LNCaP clone FGC (cell line): ENCODE measurements at regions not wholly inside any gene's neighbourhood (a gene's known extent, or its start where the extent isn't known, plus 50 kb on each side); places are given as distances from the start of the nearest gene placed in this dataset.

Source experiments
- DNase-seq: peaks from one replicate; pipeline ENCODE4 v3.0.0-alpha.2; 2011; ENCODE audit warnings: low read depth
- H3K4me3 ChIP-seq: 2 replicates; pipeline ENCODE4 v1.5.1; 2011; ENCODE audit warnings: mild to moderate bottlenecking, low read depth, low read length, control low read depth
- CTCF ChIP-seq: IDR thresholded peaks from 2 replicates; pipeline ENCODE4 v1.5.1; 2012; ENCODE audit warnings: mild to moderate bottlenecking; ENCODE audit not compliant: control insufficient read depth, insufficient read depth; ENCODE audit errors: extremely low read depth

GRCh38 chr9:103669296-103669695, 424.8 kb upstream of the SMC2 start:
- no peak for DNase-seq
- TF ChIP-seq CTCF, result no peak
- no peak overlapping the region for H3K4me3 ChIP-seq

GRCh38 chr9:103674271-103674670, 419.8 kb upstream of the SMC2 start:
- no peak for DNase-seq
- H3K4me3 ChIP-seq, result no peak overlapping the region
- TF ChIP-seq CTCF, result no peak

- no peak for DNase-seq
- TF ChIP-seq CTCF, result no peak
- H3K4me3 ChIP-seq, result no peak overlapping the region
Observed at GRCh38 chr9:103680581-103680980, 413.5 kb upstream of the SMC2 start.

GRCh38 chr9:103681435-103681834, 412.7 kb upstream of the SMC2 start:
- DNase-seq, result no peak
- TF ChIP-seq CTCF, result no peak
- H3K4me3 ChIP-seq, result no peak overlapping the region

DNA sequence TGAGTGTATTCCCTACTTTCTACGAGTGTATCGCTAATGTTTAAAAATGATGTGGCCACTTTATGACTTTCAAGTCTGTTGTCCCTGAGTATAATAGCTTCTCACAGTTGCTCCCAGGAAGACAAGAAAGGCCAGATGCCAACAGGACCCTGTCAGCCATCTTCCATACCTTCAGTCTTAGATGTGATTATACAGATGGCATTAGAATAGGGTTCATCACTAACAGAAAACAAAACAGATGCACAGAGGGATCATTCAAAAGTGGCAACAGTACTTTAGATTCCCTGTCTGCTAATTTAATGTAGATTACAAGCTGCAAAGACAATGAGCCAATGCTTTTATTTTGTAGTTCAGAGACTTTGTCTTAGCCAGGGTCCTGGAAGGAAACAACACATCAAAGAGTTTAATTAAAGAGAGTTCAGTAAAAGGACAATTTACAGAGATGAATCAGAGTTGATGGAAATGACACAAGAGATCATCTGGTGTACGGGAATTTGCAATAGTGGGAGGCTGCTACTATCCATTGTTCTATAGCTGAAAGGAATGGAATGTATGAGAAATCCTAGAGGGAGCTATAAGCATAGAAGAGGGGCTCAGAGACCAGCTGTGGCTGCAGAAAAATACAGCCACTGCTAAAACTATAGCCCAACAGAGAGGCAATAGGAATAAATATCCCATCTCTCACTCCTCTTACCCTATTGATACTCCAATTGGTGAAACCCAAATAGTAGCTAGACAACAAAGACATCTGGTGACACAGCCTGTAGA, 393.7 kb upstream of the SMC2 start:
- TF ChIP-seq CTCF, result no peak
- no peak overlapping the region for H3K4me3 ChIP-seq
- DNase-seq, result no peak

DNA sequence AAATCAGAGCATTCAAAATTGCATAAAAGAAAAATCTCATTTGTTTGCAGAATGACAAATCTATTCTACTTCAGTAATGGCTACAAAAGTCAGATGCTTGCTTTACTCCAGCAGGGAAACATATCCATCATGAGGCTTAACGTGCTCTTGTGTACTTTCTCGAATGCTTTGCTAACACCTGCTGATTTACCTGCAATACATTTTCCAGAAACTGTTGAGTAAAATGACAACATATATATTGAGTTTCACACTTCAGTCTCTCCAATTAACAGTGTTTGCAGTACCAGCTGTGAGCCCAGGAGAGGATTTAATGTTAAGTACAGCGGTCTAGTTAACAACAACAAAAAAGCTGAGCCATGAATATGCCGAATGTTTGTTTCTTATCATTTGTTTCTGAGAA, 391.5 kb upstream of the SMC2 start:
- no peak overlapping the region for H3K4me3 ChIP-seq
- TF ChIP-seq CTCF, result no peak
- no peak for DNase-seq

DNA sequence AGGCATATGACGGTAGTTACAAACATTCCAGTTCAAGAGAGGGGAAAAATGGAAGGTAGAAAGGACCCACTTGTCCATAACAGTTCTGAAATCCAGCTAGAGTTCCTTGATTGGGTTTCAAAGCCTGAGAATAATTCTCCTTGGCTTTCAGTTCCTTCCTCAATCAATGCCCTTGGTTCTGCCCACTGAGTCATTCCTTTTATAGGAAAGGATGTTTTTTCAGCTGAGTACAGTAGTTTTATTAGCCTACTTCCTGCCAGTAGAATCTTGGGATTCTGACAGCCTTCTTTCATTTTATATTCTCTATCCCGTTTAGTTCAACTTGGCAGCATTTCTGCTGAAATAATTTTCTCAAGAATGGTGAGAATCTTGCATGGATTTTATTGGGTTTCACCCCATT, 386.9 kb upstream of the SMC2 start:
- no peak overlapping the region for H3K4me3 ChIP-seq
- TF ChIP-seq CTCF, result no peak
- DNase-seq, result no peak
